GM19372 (cell line): ENCODE measurements at regions not wholly inside any gene's neighbourhood (a gene's known extent, or its start where the extent isn't known, plus 50 kb on each side); places are given as distances from the start of the nearest gene placed in this dataset.
"Not testable (repeated sequence)": the region's sequence is repeated elsewhere in the genome, so short reads cannot be mapped to it uniquely, and the experiment has no call there.

Source experiments
- ATAC-seq: cut with Tn5 transposase; IDR thresholded peaks from one replicate; pipeline ENCODE4 v1.9.1; 2021; ENCODE audit warnings: mild to moderate bottlenecking, low read depth, moderate library complexity; ENCODE audit not compliant: unreplicated experiment

- no peak for ATAC-seq
These were observed 120.0 kb downstream of the GALR1 start for GRCh38 chr18:77369644-77370043.

- ATAC-seq, result no peak
These were observed 124.2 kb downstream of the GALR1 start for GRCh38 chr18:77373730-77374445.

- ATAC-seq, result no peak
These were observed 124.8 kb downstream of the GALR1 start for GRCh38 chr18:77374446-77374805.

- ATAC-seq, result no peak
These were observed 126.5 kb downstream of the GALR1 start for GRCh38 chr18:77376043-77376732.

- ATAC-seq, result no peak
These were observed 127.1 kb downstream of the GALR1 start for GRCh38 chr18:77376733-77377094.

- no peak for ATAC-seq
These were observed 128.2 kb downstream of the GALR1 start for GRCh38 chr18:77377813-77378212.

GRCh38 chr18:77379976-77380509 lies 130.4 kb downstream of the GALR1 start:
- no peak for ATAC-seq

GRCh38 chr18:77380695-77381094 lies 131.0 kb downstream of the GALR1 start:
- ATAC-seq, result no peak

- ATAC-seq, result no peak
These were observed 142.7 kb downstream of the GALR1 start for GRCh38 chr18:77392321-77392720.

GRCh38 chr18:77393519-77393918 lies 143.9 kb downstream of the GALR1 start:
- ATAC-seq, result no peak

GRCh38 chr18:77395953-77396352 lies 146.3 kb downstream of the GALR1 start:
- no peak for ATAC-seq

GRCh38 chr18:77397056-77397455 lies 147.4 kb downstream of the GALR1 start:
- no peak for ATAC-seq

GRCh38 chr18:77397617-77398016 lies 148.0 kb downstream of the GALR1 start:
- no peak for ATAC-seq

- no peak for ATAC-seq
These were observed 150.9 kb downstream of the GALR1 start for GRCh38 chr18:77400561-77400960.

- ATAC-seq, result no peak
These were observed 151.5 kb downstream of the GALR1 start for GRCh38 chr18:77401173-77401572.

- no peak for ATAC-seq
These were observed 154.4 kb downstream of the GALR1 start for GRCh38 chr18:77403969-77404535.

GRCh38 chr18:77405096-77405495 lies 155.4 kb downstream of the GALR1 start:
- ATAC-seq, result no peak

- no peak for ATAC-seq
These were observed 158.1 kb downstream of the GALR1 start for GRCh38 chr18:77407733-77408132.

GRCh38 chr18:77421546-77421945 lies 171.9 kb downstream of the GALR1 start:
- ATAC-seq, result not testable (repeated sequence)

- ATAC-seq, result no peak
These were observed 173.6 kb downstream of the GALR1 start for GRCh38 chr18:77422974-77423867.

- no peak for ATAC-seq
These were observed 183.4 kb downstream of the GALR1 start for GRCh38 chr18:77433076-77433475.
